Osteocyte (in vitro differentiated cells): ENCODE measurements at regions not wholly inside any gene's neighbourhood (a gene's known extent, or its start where the extent isn't known, plus 50 kb on each side); places are given as distances from the start of the nearest gene placed in this dataset.

Source experiments
- DNase-seq: peaks from one replicate; pipeline ENCODE4 v3.0.0; 2021; ENCODE audit warnings: mixed read lengths; ENCODE audit not compliant: unreplicated experiment; ENCODE audit errors: extremely low spot score
- H3K27ac Mint-ChIP-seq: one replicate; pipeline ENCODE4 v1.8.0; 2021; ENCODE audit warnings: mild to moderate bottlenecking, mixed read lengths; ENCODE audit not compliant: unreplicated experiment
- H3K27me3 Mint-ChIP-seq: one replicate; pipeline ENCODE4 v1.8.0; 2021; ENCODE audit warnings: mixed read lengths; ENCODE audit not compliant: unreplicated experiment
- H3K36me3 Mint-ChIP-seq: one replicate; pipeline ENCODE4 v1.8.0; 2021; ENCODE audit warnings: mixed read lengths; ENCODE audit not compliant: unreplicated experiment
- H3K4me1 Mint-ChIP-seq: one replicate; pipeline ENCODE4 v1.8.0; 2021; ENCODE audit warnings: mixed read lengths; ENCODE audit not compliant: unreplicated experiment
- H3K4me3 Mint-ChIP-seq: one replicate; pipeline ENCODE4 v1.8.0; 2021; ENCODE audit warnings: mild to moderate bottlenecking, moderate library complexity, mixed read lengths; ENCODE audit not compliant: unreplicated experiment
- H3K9me3 Mint-ChIP-seq: one replicate; pipeline ENCODE4 v1.8.0; 2021; ENCODE audit warnings: mixed read lengths; ENCODE audit not compliant: unreplicated experiment
- CTCF ChIP-seq: fragments of 200-600 bp; sonication (generic); IDR thresholded peaks from 2 replicates; pipeline ENCODE4 v1.5.0; 2021; ENCODE audit warnings: antibody characterized with exemption, mild to moderate bottlenecking, moderate library complexity

GRCh38 chr5:93273176-93273575 is 307.8 kb downstream of the NR2F1-AS1 start:
- no peak for TF ChIP-seq CTCF
- no peak overlapping the region for H3K27ac Mint-ChIP-seq
- DNase-seq = no peak
- H3K36me3 Mint-ChIP-seq = no peaks in the 10 kb centered on the region
- H3K4me3 Mint-ChIP-seq = no peak overlapping the region
- no peaks in the 10 kb centered on the region for H3K27me3 Mint-ChIP-seq
- peaks cover 15% of the 10 kb centered on the region for H3K4me1 Mint-ChIP-seq
- H3K9me3 Mint-ChIP-seq = peaks cover 5% of the 10 kb centered on the region

GRCh38 chr5:93272108-93272507 is 308.9 kb downstream of the NR2F1-AS1 start:
- Mint-ChIP-seq H3K9me3 (peaks cover 5% of the 10 kb centered on the region), H3K4me3 (no peak overlapping the region), H3K4me1 (peaks cover 14% of the 10 kb centered on the region), H3K27me3 (no peaks in the 10 kb centered on the region), H3K27ac (no peak overlapping the region), H3K36me3 (no peaks in the 10 kb centered on the region)
- DNase-seq = no peak
- TF ChIP-seq CTCF = no peak

GRCh38 chr5:93267736-93268135 is 313.3 kb downstream of the NR2F1-AS1 start:
- Mint-ChIP-seq H3K27ac (no peak overlapping the region), H3K27me3 (no peaks in the 10 kb centered on the region), H3K4me1 (no peaks in the 10 kb centered on the region), H3K4me3 (no peak overlapping the region), H3K36me3 (no peaks in the 10 kb centered on the region), H3K9me3 (peaks cover 2% of the 10 kb centered on the region)
- TF ChIP-seq CTCF = no peak
- no peak for DNase-seq

GRCh38 chr5:93267276-93267675 is 313.7 kb downstream of the NR2F1-AS1 start:
- Mint-ChIP-seq H3K4me3 (no peak overlapping the region), H3K4me1 (no peaks in the 10 kb centered on the region), H3K9me3 (no peaks in the 10 kb centered on the region), H3K27ac (no peak overlapping the region), H3K27me3 (no peaks in the 10 kb centered on the region), H3K36me3 (no peaks in the 10 kb centered on the region)
- no peak for DNase-seq
- TF ChIP-seq CTCF = no peak

- Mint-ChIP-seq H3K9me3 (no peaks in the 10 kb centered on the region), H3K36me3 (no peaks in the 10 kb centered on the region), H3K4me1 (no peaks in the 10 kb centered on the region), H3K27ac (no peak overlapping the region), H3K4me3 (no peak overlapping the region), H3K27me3 (no peaks in the 10 kb centered on the region)
- DNase-seq = no peak
- TF ChIP-seq CTCF = no peak
Observed at GRCh38 chr5:93257616-93258015, 323.4 kb downstream of the NR2F1-AS1 start.
